ENCODE measurements at regions not wholly inside any gene's neighbourhood (a gene's known extent, or its start where the extent isn't known, plus 50 kb on each side); places are given as distances from the start of the nearest gene placed in this dataset.

DNA sequence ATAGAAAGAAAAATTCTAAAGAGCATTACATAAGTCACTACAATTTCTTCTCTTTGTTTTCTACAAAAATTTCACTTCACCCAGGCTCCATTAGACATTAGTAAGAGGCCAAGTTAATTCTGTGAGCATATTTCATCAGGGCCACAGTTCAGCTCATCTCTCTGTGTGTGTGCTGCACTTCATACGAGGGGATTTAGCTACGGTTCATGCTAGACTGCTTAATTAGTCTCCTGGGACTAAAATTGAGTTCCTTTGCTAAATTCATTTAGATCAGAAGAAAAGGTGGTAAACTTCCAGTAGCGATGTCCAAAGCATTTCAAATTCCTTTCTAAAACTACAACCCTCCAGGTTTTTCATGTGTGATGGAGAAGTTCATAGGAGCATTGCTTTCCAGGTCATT, 83.1 kb upstream of the SETMAR start:
- TF ChIP-seq, protein P1, sequence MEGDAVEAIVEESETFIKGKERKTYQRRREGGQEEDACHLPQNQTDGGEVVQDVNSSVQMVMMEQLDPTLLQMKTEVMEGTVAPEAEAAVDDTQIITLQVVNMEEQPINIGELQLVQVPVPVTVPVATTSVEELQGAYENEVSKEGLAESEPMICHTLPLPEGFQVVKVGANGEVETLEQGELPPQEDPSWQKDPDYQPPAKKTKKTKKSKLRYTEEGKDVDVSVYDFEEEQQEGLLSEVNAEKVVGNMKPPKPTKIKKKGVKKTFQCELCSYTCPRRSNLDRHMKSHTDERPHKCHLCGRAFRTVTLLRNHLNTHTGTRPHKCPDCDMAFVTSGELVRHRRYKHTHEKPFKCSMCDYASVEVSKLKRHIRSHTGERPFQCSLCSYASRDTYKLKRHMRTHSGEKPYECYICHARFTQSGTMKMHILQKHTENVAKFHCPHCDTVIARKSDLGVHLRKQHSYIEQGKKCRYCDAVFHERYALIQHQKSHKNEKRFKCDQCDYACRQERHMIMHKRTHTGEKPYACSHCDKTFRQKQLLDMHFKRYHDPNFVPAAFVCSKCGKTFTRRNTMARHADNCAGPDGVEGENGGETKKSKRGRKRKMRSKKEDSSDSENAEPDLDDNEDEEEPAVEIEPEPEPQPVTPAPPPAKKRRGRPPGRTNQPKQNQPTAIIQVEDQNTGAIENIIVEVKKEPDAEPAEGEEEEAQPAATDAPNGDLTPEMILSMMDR (IDR thresholded peaks at IDR 0.05): no peak
- TF ChIP-seq POLR2AphosphoS5 (IDR thresholded peaks at IDR 0.05): no peak
